Neural progenitor cell (in vitro differentiated cells): ENCODE measurements at regions not wholly inside any gene's neighbourhood (a gene's known extent, or its start where the extent isn't known, plus 50 kb on each side); places are given as distances from the start of the nearest gene placed in this dataset.
"Not testable (repeated sequence)": the region's sequence is repeated elsewhere in the genome, so short reads cannot be mapped to it uniquely, and the experiment has no call there.

Experiments
- DNase-seq: peaks from one replicate; pipeline ENCODE4 v3.0.0-alpha.2; 2016; ENCODE audit warnings: low spot score
- H2AFZ ChIP-seq: fragments of 200-600 bp; sonication (generic); replicated peaks from 2 replicates; pipeline ENCODE4 v1.6.1; 2016; ENCODE audit warnings: antibody characterized with exemption
- H3F3A ChIP-seq: fragments of 200-600 bp; sonication (generic); 2 replicates; pipeline ENCODE4 v1.6.1; 2016; ENCODE audit warnings: antibody characterized with exemption, low read depth
- H3K27ac ChIP-seq: fragments of 200-600 bp; sonication (generic); 2 replicates; pipeline ENCODE4 v1.5.1; 2016; ENCODE audit warnings: mild to moderate bottlenecking
- H3K27me3 ChIP-seq: fragments of 200-600 bp; sonication (generic); 2 replicates; pipeline ENCODE4 v1.6.1; 2016; ENCODE audit warnings: mild to moderate bottlenecking, moderate library complexity
- H3K36me3 ChIP-seq: fragments of 200-600 bp; sonication (generic); 2 replicates; pipeline ENCODE4 v1.5.1; 2016
- H3K4me1 ChIP-seq: fragments of 200-600 bp; sonication (generic); 2 replicates; pipeline ENCODE4 v1.6.1; 2016; ENCODE audit warnings: mixed run types
- H3K4me2 ChIP-seq: fragments of 200-600 bp; sonication (generic); 2 replicates; pipeline ENCODE4 v1.6.1; 2016
- H3K4me3 ChIP-seq: fragments of 200-600 bp; sonication (generic); 2 replicates; pipeline ENCODE4 v1.5.1; 2016
- H3K79me2 ChIP-seq: fragments of 200-600 bp; sonication (generic); 2 replicates; pipeline ENCODE4 v1.6.1; 2016; ENCODE audit warnings: low read depth
- H3K9ac ChIP-seq: fragments of 200-600 bp; sonication (generic); 2 replicates; pipeline ENCODE4 v1.6.1; 2016
- H3K9me3 ChIP-seq: fragments of 200-600 bp; sonication (generic); 2 replicates; pipeline ENCODE4 v1.5.1; 2016; ENCODE audit warnings: low read depth
- H4K20me1 ChIP-seq: fragments of 200-600 bp; sonication (generic); 2 replicates; pipeline ENCODE4 v1.6.1; 2016; ENCODE audit warnings: low read depth
- H3K27ac Mint-ChIP-seq: 3 replicates; pipeline ENCODE4 v1.8.0; 2021; ENCODE audit warnings: mixed read lengths
- H3K27me3 Mint-ChIP-seq: 2 replicates; pipeline ENCODE4 v1.8.0; 2022; ENCODE audit warnings: low read depth, mild to moderate bottlenecking, inconsistent platforms, moderate library complexity, mixed read lengths; ENCODE audit not compliant: insufficient read depth
- H3K36me3 Mint-ChIP-seq: 3 replicates; pipeline ENCODE4 v1.8.0; 2021; ENCODE audit warnings: mixed read lengths
- H3K4me1 Mint-ChIP-seq: 3 replicates; pipeline ENCODE4 v1.8.0; 2021; ENCODE audit warnings: mixed read lengths
- H3K4me3 Mint-ChIP-seq: 3 replicates; pipeline ENCODE4 v1.8.0; 2021; ENCODE audit warnings: mild to moderate bottlenecking, moderate library complexity, mixed read lengths
- H3K9me3 Mint-ChIP-seq: 3 replicates; pipeline ENCODE4 v1.8.0; 2020; ENCODE audit warnings: mixed read lengths
- EZH2 ChIP-seq: fragments of 200-600 bp; sonication (generic); IDR thresholded peaks from 2 replicates; pipeline ENCODE4 v1.6.1; 2017; ENCODE audit warnings: antibody characterized with exemption, mild to moderate bottlenecking, moderate library complexity
- EZH2phosphoT487 ChIP-seq: fragments of 200-600 bp; sonication (generic); IDR thresholded peaks from 2 replicates; pipeline ENCODE4 v1.6.1; 2017; ENCODE audit warnings: antibody characterized with exemption
- TF ChIP-seq, protein P1 (sequence below): fragments of 200-600 bp; sonication (generic); IDR thresholded peaks from 2 replicates; pipeline ENCODE4 v1.5.1; 2017; ENCODE audit warnings: antibody characterized with exemption, mild to moderate bottlenecking

DNA sequence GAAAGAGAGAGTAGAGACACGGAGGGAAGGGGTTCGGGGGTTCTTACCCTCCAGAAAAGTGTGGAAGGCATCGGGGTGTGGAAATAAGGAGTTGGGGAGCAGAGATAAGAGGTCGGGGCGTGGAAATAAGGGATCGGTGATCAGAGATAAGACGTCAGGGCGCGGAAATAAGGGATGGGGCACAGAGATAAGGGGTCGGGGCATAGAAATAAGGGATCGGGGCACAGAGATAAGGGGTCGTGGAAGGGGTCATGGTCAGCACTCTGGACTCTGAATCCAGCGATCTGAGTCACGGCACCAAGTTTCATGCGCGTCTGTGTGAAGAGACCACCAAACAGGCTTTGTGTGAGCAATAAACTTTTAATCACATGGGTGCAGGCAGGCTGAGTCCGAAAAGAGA, 119.1 kb downstream of the PCDH10 start:
- Histone ChIP-seq H3K4me3 (no peak overlapping the region), H3F3A (no peaks in the 10 kb centered on the region), H4K20me1 (no peaks in the 10 kb centered on the region), H3K4me1 (peaks cover 3% of the 10 kb centered on the region), H3K27ac (no peak overlapping the region), H3K9ac (no peak overlapping the region), H3K9me3 (no peaks in the 10 kb centered on the region), H3K36me3 (no peaks in the 10 kb centered on the region), H3K4me2 (no peak overlapping the region), H3K79me2 (no peaks in the 10 kb centered on the region), H3K27me3 (no peaks in the 10 kb centered on the region), H2AFZ (no peak overlapping the region)
- H3K4me1 Mint-ChIP-seq = no peaks in the 10 kb centered on the region
- no peak overlapping the region for H3K27ac Mint-ChIP-seq
- DNase-seq = no peak
- no peaks in the 10 kb centered on the region for H3K27me3 Mint-ChIP-seq
- H3K9me3 Mint-ChIP-seq = no peaks in the 10 kb centered on the region
- H3K36me3 Mint-ChIP-seq = no peaks in the 10 kb centered on the region
- TF ChIP-seq, protein P1, sequence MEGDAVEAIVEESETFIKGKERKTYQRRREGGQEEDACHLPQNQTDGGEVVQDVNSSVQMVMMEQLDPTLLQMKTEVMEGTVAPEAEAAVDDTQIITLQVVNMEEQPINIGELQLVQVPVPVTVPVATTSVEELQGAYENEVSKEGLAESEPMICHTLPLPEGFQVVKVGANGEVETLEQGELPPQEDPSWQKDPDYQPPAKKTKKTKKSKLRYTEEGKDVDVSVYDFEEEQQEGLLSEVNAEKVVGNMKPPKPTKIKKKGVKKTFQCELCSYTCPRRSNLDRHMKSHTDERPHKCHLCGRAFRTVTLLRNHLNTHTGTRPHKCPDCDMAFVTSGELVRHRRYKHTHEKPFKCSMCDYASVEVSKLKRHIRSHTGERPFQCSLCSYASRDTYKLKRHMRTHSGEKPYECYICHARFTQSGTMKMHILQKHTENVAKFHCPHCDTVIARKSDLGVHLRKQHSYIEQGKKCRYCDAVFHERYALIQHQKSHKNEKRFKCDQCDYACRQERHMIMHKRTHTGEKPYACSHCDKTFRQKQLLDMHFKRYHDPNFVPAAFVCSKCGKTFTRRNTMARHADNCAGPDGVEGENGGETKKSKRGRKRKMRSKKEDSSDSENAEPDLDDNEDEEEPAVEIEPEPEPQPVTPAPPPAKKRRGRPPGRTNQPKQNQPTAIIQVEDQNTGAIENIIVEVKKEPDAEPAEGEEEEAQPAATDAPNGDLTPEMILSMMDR = no peak
- TF ChIP-seq EZH2 (no peak), EZH2phosphoT487 (no peak)
- no peak overlapping the region for H3K4me3 Mint-ChIP-seq

DNA sequence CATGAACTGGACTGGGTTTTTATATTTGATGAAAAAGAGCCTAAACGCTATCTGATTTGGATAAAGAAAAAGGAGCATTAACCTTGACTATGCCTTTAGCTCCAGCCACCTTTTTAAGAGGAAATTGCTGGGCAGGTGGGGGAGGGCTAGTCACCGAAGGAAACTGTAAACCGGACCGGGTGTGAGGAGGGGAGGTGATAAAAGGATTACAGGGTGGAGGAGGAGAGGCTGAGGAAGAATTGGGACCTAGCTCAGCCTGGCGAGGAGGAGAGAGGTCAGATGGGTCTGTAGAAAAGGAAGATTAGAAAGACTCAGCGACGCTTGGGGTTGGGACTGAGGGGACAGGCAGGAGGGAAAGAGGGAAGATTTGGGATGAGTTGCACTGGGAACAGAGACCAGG, 118.4 kb downstream of the PCDH10 start:
- not testable (repeated sequence) for H2AFZ ChIP-seq, H3K79me2 ChIP-seq, H3K36me3 Mint-ChIP-seq, H3K9ac ChIP-seq, H3K27me3 Mint-ChIP-seq, H3K27me3 ChIP-seq, H3K36me3 ChIP-seq, H3K4me1 ChIP-seq, H3K4me3 Mint-ChIP-seq, H3K27ac Mint-ChIP-seq, H3K4me3 ChIP-seq, H3K9me3 Mint-ChIP-seq, H4K20me1 ChIP-seq, H3K4me2 ChIP-seq, H3K27ac ChIP-seq, H3K9me3 ChIP-seq, H3K4me1 Mint-ChIP-seq, DNase-seq, H3F3A ChIP-seq

DNA sequence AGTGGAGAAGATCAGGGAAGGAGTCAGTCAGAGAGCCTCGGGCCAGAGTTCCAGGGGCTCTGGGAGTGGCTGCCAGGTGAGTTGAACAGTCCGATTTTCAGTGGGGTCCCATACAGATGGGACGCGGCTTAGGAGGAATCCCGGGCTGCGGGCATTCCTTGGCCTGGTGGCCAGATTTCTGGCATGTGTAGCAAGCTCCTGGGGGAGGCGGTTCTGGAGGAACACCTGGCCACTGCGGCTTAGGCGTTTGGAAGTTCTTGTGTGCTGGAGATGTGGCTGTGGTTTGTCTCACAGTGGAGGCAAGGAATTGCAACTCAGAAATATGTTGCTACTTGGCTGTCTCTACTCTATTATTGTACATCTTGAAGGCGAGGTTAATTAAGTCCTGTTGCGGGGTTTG, 117.9 kb downstream of the PCDH10 start:
- H3K79me2 ChIP-seq, H3K4me3 Mint-ChIP-seq, H3K27ac Mint-ChIP-seq, H3K4me3 ChIP-seq, DNase-seq, H3K27me3 ChIP-seq, H2AFZ ChIP-seq, H3K4me1 ChIP-seq, H3K36me3 ChIP-seq, H3K27me3 Mint-ChIP-seq, H3K4me2 ChIP-seq, H3K4me1 Mint-ChIP-seq, H3K9me3 Mint-ChIP-seq, H3K9ac ChIP-seq, H4K20me1 ChIP-seq, H3F3A ChIP-seq, H3K36me3 Mint-ChIP-seq, H3K27ac ChIP-seq, H3K9me3 ChIP-seq: not testable (repeated sequence)

DNA sequence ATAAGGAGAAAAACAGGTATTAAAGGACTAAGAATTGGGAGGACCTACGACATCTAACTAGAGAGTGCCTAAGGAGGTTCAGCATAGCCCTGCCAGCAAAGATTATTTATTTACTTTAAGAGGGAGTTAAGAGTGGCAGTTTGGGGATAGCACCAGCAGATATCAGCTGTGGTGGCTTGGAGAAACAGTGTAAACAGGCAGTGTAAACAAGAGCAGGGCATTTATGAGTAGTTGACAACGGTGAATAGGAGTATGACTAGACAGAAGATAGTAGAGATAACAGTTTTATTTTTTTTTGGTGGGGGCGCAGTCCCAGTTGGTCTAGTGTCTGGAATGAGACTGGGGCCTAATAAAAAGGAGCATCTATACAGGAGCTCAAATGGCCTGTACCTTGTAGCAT, 115.2 kb downstream of the PCDH10 start:
- not testable (repeated sequence) for H3K4me3 ChIP-seq, H3K36me3 ChIP-seq, H3K79me2 ChIP-seq, H3K4me2 ChIP-seq, H3K9me3 Mint-ChIP-seq, H3K36me3 Mint-ChIP-seq, H3F3A ChIP-seq, H3K27me3 ChIP-seq, H3K9me3 ChIP-seq, DNase-seq, H4K20me1 ChIP-seq, H3K27me3 Mint-ChIP-seq, H3K4me3 Mint-ChIP-seq, H3K27ac Mint-ChIP-seq, H3K4me1 ChIP-seq, H3K27ac ChIP-seq, H2AFZ ChIP-seq, H3K9ac ChIP-seq, H3K4me1 Mint-ChIP-seq

DNA sequence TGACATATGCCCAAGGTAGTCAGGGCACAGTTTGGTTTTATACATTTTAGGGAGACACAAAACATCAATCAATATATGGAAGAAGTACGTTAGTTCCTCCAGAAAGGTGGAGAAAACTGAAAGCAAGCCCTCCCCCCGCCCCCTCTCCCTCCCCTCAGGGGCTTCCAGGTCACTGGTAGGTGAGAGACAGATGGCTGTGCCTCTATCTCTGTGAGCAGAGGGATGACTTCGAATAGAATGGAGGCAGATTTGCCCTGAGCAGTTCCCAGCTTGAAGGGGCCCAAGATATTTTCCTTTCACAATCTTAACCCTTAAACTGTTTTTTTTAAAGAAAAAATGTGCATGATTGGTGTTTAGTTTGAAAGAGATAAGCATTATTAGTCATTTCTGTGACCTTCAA, 114.0 kb downstream of the PCDH10 start:
- Histone ChIP-seq H3K4me3 (no peak overlapping the region), H2AFZ (peak overlapping the region; percentile 13), H3K4me2 (no peak overlapping the region), H3K4me1 (no peaks in the 10 kb centered on the region), H3K36me3 (no peaks in the 10 kb centered on the region), H4K20me1 (no peaks in the 10 kb centered on the region), H3K9me3 (no peaks in the 10 kb centered on the region), H3F3A (no peaks in the 10 kb centered on the region), H3K27ac (no peak overlapping the region), H3K9ac (no peak overlapping the region), H3K27me3 (no peaks in the 10 kb centered on the region), H3K79me2 (no peaks in the 10 kb centered on the region)
- H3K4me3 Mint-ChIP-seq = no peak overlapping the region
- TF ChIP-seq EZH2 (no peak), EZH2phosphoT487 (no peak)
- TF ChIP-seq, protein P1 = no peak
- no peaks in the 10 kb centered on the region for H3K9me3 Mint-ChIP-seq
- no peaks in the 10 kb centered on the region for H3K36me3 Mint-ChIP-seq
- H3K27ac Mint-ChIP-seq = no peak overlapping the region
- no peak for DNase-seq
- H3K4me1 Mint-ChIP-seq = no peaks in the 10 kb centered on the region
- no peaks in the 10 kb centered on the region for H3K27me3 Mint-ChIP-seq
